ENCODE measurements at regions not wholly inside any gene's neighbourhood (a gene's known extent, or its start where the extent isn't known, plus 50 kb on each side); places are given as distances from the start of the nearest gene placed in this dataset.

DNA sequence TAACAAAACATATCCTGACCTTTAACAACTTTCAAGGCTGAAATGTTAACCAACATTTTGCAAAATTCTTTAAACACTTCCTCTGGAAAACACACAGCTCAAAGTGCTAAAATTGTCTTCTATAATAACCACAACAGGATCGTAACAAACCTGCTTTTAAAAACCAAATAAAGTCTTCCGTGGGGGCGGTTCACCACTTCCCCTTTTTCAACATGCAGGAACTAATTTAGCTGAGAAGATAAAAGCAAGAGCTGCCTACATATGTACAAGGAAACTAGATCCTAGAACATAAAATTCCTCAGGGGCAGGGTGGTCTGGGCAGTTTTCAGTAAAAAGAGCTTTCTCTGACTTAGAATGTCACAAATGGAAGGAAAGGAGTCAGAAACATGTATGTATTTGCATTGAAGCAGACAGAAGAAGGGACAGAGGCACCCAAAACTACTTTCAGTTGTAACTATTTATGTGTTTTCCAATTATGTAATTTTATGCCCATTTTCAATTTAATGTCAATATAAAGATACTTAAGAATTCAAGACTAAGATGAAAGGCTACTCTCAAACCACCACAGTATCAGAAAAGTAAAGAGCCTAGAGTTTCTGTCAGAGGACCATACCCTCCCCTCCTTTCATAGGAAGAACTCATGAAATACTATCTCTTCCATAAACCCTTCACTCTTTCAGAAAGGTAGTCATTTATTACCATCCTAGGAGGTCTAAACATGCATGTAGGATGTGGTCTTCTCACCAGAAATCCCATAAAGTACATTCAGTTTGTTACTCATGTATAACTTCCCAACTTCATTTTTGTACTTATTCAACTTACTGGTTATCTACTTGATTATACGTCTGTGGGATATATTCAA is 185.9 kb upstream of the RASA1 start:
- Histone ChIP-seq H3K4me1 (peaks cover 0 to 9% (median 6%) of the 10 kb centered on the region in 4 donors), H3K27me3 (no peaks in the 10 kb centered on the region), H3K4me3 (no peak overlapping the region), H3K9me3 (peaks cover 0 to 5% (median 0%) of the 10 kb centered on the region in 4 donors), H3K36me3 (no peaks in the 10 kb centered on the region), H3K27ac (no peak overlapping the region)
- TF ChIP-seq, protein P1, sequence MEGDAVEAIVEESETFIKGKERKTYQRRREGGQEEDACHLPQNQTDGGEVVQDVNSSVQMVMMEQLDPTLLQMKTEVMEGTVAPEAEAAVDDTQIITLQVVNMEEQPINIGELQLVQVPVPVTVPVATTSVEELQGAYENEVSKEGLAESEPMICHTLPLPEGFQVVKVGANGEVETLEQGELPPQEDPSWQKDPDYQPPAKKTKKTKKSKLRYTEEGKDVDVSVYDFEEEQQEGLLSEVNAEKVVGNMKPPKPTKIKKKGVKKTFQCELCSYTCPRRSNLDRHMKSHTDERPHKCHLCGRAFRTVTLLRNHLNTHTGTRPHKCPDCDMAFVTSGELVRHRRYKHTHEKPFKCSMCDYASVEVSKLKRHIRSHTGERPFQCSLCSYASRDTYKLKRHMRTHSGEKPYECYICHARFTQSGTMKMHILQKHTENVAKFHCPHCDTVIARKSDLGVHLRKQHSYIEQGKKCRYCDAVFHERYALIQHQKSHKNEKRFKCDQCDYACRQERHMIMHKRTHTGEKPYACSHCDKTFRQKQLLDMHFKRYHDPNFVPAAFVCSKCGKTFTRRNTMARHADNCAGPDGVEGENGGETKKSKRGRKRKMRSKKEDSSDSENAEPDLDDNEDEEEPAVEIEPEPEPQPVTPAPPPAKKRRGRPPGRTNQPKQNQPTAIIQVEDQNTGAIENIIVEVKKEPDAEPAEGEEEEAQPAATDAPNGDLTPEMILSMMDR (IDR thresholded peaks at IDR 0.05), result no peak
- TF ChIP-seq POLR2A (IDR thresholded peaks at IDR 0.05), result no peak
- TF ChIP-seq EP300 (IDR thresholded peaks at IDR 0.05), result peak in 1 of 2 donors; percentile 51
- WGBS, 2 donors, result 35 to 40% methylated on average over 4 of the region's 4 CpGs
- DNase-seq (ENCODE audit: low spot score in 2 of 2), result peak in 1 of 2 donors; percentile 7

DNA sequence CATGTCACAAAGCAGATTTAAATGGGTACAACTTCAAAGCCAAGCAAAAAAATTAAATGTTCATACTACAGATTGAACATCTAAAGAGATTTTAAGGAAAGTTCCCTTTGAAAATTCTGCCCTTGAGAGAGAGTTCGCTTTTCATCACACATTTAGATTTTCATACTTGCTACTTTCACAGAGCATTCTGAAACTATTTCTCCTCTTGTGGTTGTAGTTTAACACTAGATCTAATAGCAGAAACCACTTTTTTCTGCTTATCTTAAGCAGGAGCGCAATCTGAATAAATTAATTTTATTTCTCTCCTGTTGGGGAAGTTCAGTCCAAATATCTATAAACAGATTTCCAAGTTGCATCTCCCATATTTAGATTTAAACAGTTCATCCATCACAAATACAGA is 173.3 kb upstream of the RASA1 start:
- no peak for DNase-seq (ENCODE audit: low spot score in 2 of 2)
- Histone ChIP-seq H3K9me3 (no peaks in the 10 kb centered on the region), H3K4me3 (no peak overlapping the region), H3K27ac (no peak overlapping the region), H3K27me3 (no peaks in the 10 kb centered on the region), H3K36me3 (no peaks in the 10 kb centered on the region), H3K4me1 (no peaks in the 10 kb centered on the region)
- TF ChIP-seq, protein P1 (IDR thresholded peaks at IDR 0.05), result no peak
- no peak for TF ChIP-seq EP300 (IDR thresholded peaks at IDR 0.05)
- no peak for TF ChIP-seq POLR2A (IDR thresholded peaks at IDR 0.05)
- 93 to 98% methylated on average over 2 of the region's 2 CpGs for WGBS, 2 donors

DNA sequence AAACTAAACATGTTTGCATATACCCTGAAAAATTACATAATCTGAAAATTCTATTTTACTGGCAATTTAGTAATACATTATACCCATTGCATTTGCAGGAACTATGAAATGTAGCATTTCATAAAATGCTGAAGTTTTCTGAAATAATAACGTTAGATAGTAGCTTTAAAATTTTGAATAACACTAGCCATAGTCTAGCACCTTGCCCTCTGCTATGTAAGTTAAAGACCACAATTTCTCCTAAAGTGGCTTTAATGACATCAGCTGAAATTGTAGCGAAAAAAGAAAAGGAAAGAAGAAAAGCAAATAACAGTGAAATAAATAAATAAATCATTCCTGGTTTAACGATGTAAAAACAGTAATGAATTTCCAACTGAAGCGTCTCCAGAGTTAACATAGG is 172.8 kb upstream of the RASA1 start:
- no peaks in the 10 kb centered on the region for H3K9me3 ChIP-seq
- no peaks in the 10 kb centered on the region for H3K36me3 ChIP-seq
- no peaks in the 10 kb centered on the region for H3K27me3 ChIP-seq
- H3K4me3 ChIP-seq, result no peak overlapping the region
- WGBS, 2 donors, result 82 to 88% methylated on average over 4 of the region's 4 CpGs
- no peaks in the 10 kb centered on the region for H3K4me1 ChIP-seq
- TF ChIP-seq EP300 (IDR thresholded peaks at IDR 0.05) (no peak), POLR2A (IDR thresholded peaks at IDR 0.05) (no peak)
- TF ChIP-seq, protein P1 (IDR thresholded peaks at IDR 0.05), result no peak
- no peak for DNase-seq (ENCODE audit: low spot score in 2 of 2)
- no peak overlapping the region for H3K27ac ChIP-seq

DNA sequence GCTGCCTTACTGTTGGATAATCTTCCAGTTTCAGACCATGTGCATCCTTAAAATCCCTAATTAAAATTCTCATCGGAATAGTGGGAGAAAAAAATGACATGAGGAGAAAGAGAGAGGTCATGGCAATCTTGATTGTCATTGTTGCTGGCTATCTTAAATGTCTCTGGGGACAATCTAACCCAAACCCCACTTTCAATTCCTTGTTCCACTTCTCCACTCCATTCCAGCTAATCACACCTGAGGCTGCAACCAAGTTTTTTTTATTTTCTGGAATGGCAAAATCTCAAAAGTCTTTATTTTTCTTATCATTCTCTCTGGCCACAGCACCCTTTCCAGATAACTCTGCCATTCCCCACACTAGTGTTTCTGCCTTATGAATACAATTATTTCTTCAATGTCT is 171.9 kb upstream of the RASA1 start:
- Histone ChIP-seq H3K4me1 (no peaks in the 10 kb centered on the region), H3K27me3 (no peaks in the 10 kb centered on the region), H3K4me3 (no peak overlapping the region), H3K27ac (no peak overlapping the region), H3K9me3 (no peaks in the 10 kb centered on the region), H3K36me3 (no peaks in the 10 kb centered on the region)
- no peak for DNase-seq (ENCODE audit: low spot score in 2 of 2)
- TF ChIP-seq POLR2A (IDR thresholded peaks at IDR 0.05), result no peak
- TF ChIP-seq, protein P1 (IDR thresholded peaks at IDR 0.05), result no peak
- no peak for TF ChIP-seq EP300 (IDR thresholded peaks at IDR 0.05)
- WGBS, 2 donors, result 73 to 85% methylated on average over 1 of the region's 1 CpG

DNA sequence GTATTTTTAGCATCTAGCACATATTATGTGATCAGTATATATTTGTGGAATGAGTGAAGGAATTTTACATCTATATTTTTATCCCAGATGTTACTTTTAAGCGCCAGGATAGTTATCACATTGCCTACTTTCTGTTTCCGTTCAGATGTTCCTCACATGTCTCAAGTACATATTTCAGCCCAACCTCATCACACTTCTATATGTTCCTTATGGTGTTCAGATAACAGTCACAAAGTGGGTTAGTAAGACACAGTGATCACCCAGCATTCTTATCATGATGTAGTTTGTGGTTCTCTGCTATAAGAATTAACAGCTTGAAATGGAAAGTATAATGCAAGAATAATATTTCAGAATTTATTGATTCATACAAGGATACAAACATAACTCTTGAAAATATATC is 170.0 kb upstream of the RASA1 start:
- Histone ChIP-seq H3K4me1 (peaks cover 0 to 7% (median 0%) of the 10 kb centered on the region in 4 donors), H3K27ac (no peak overlapping the region), H3K36me3 (no peaks in the 10 kb centered on the region), H3K9me3 (no peaks in the 10 kb centered on the region), H3K27me3 (no peaks in the 10 kb centered on the region), H3K4me3 (no peak overlapping the region)
- WGBS, 2 donors, result 89 to 97% methylated on average over 2 of the region's 2 CpGs
- DNase-seq (ENCODE audit: low spot score in 2 of 2), result no peak
- TF ChIP-seq, protein P1 (IDR thresholded peaks at IDR 0.05), result no peak
- no peak for TF ChIP-seq EP300 (IDR thresholded peaks at IDR 0.05)
- TF ChIP-seq POLR2A (IDR thresholded peaks at IDR 0.05), result no peak
